Esophagus muscularis mucosa (tissue), 3 donors: ENCODE measurements at regions not wholly inside any gene's neighbourhood (a gene's known extent, or its start where the extent isn't known, plus 50 kb on each side); places are given as distances from the start of the nearest gene placed in this dataset.

Source experiments
- CTCF ChIP-seq, 3 experiments: fragments of 200-600 bp in 2 of 3; fragments of 450-650 bp in 1 of 3; sonication (generic) in 2 of 3; IDR thresholded peaks; one replicate each; pipeline ENCODE4 v1.5.1; 2017 to 2019; ENCODE audit warnings: antibody characterized with exemption in 3 of 3, mild to moderate bottlenecking in 2 of 3, moderate library complexity in 1 of 3
- POLR2A ChIP-seq: fragments of 450-650 bp; IDR thresholded peaks from one replicate; pipeline ENCODE4 v1.6.1; 2017; ENCODE audit warnings: antibody characterized with exemption, moderate library complexity, mild to moderate bottlenecking, low read depth

GRCh38 chr17:74133740-74134139 is 69.7 kb upstream of the RPL38 start:
- TF ChIP-seq CTCF (IDR thresholded peaks at IDR 0.05) (no peak), POLR2A (no peak)
